T-cell (primary cell): ENCODE measurements at regions not wholly inside any gene's neighbourhood (a gene's known extent, or its start where the extent isn't known, plus 50 kb on each side); places are given as distances from the start of the nearest gene placed in this dataset.
"Not testable (repeated sequence)": the region's sequence is repeated elsewhere in the genome, so short reads cannot be mapped to it uniquely, and the experiment has no call there.

Experiments used
- ATAC-seq, 4 experiments: fragments of 200-7000 bp in 3 of 4; fragments of 150-1000 bp in 1 of 4; cut with Tn5 transposase; replicated peaks in 1 of 4; 1 replicate in 3 of 4; 2 replicates in 1 of 4; pipeline ENCODE4 v1.10.0; 2021; ENCODE audit warnings: moderate library complexity in 3 of 4, mild to moderate bottlenecking in 2 of 4, moderate number of reproducible peaks in 1 of 4
- CTCF ChIA-PET, 2 donors: fragments of 300-600 bp; sonication (Branson Sonifier 250); formaldehyde crosslinking; loops; one replicate each; lab custom pipeline; 2022; ENCODE audit warnings: antibody characterized with exemption in 2 of 2; lab: Charles Lee
- POLR2A ChIA-PET, 2 donors: fragments of 300-600 bp; sonication (Branson Sonifier 250); formaldehyde crosslinking; loops; one replicate each; lab custom pipeline; 2022; ENCODE audit warnings: antibody characterized with exemption in 2 of 2; lab: Charles Lee
- DNase-seq, 35 experiments: peaks; one replicate each; pipeline versions ENCODE4 v3.0.0 to v3.0.0-alpha.2; 2013 to 2023
- H3K27ac ChIP-seq: one replicate; pipeline ENCODE4 v1.5.1; 2013; ENCODE audit warnings: low read length
- H3K27me3 ChIP-seq, 2 experiments: replicated peaks in 1 of 2; 1 replicate in 1 of 2; 2 replicates in 1 of 2; pipeline versions ENCODE4 v1.6.1 to v1.7.0; 2013; ENCODE audit warnings: low read length in 1 of 2, mixed read lengths in 1 of 2; ENCODE audit not compliant: control insufficient read depth in 2 of 2, insufficient read depth in 2 of 2; ENCODE audit errors: extremely low read depth in 1 of 2
- H3K36me3 ChIP-seq, 2 donors: 1 replicate in 1 of 2; 2 replicates in 1 of 2; pipeline versions ENCODE4 v1.6.1 to v1.7.0; 2013; ENCODE audit warnings: low read length in 1 of 2; ENCODE audit not compliant: control insufficient read depth in 2 of 2, insufficient read depth in 1 of 2; ENCODE audit errors: extremely low read depth in 1 of 2
- H3K4me1 ChIP-seq, 2 experiments: 1 replicate in 1 of 2; 2 replicates in 1 of 2; pipeline versions ENCODE4 v1.6.1 to v1.7.0; 2013; ENCODE audit warnings: low read length in 2 of 2, mixed read lengths in 1 of 2; ENCODE audit not compliant: insufficient read depth in 2 of 2, control insufficient read depth in 1 of 2; ENCODE audit errors: extremely low read depth in 1 of 2
- H3K4me3 ChIP-seq, 2 donors: 1 replicate in 1 of 2; 2 replicates in 1 of 2; pipeline versions ENCODE4 v1.5.1 to v1.7.0; 2013; ENCODE audit warnings: mild to moderate bottlenecking in 2 of 2, low read length in 1 of 2, moderate library complexity in 1 of 2; ENCODE audit not compliant: control insufficient read depth in 1 of 2; ENCODE audit errors: extremely low read depth in 1 of 2
- H3K9me3 ChIP-seq: 2 replicates; pipeline ENCODE4 v1.7.0; 2013
- H3K27ac Mint-ChIP-seq, 2 donors: one replicate each; pipeline ENCODE4 v1.8.0; 2020 to 2021; ENCODE audit warnings: mild to moderate bottlenecking in 2 of 2, mixed read lengths in 2 of 2
- H3K27me3 Mint-ChIP-seq, 2 donors: one replicate each; pipeline ENCODE4 v1.8.0; 2021 to 2022; ENCODE audit warnings: mixed read lengths in 2 of 2
- H3K36me3 Mint-ChIP-seq: one replicate; pipeline ENCODE4 v1.8.0; 2021; ENCODE audit warnings: mixed read lengths
- H3K4me1 Mint-ChIP-seq, 3 donors: one replicate each; pipeline ENCODE4 v1.8.0; 2020 to 2022; ENCODE audit warnings: mixed read lengths in 3 of 3, mild to moderate bottlenecking in 1 of 3
- H3K4me3 Mint-ChIP-seq, 3 donors: one replicate each; pipeline ENCODE4 v1.8.0; 2020 to 2022; ENCODE audit warnings: mild to moderate bottlenecking in 3 of 3, mixed read lengths in 3 of 3, moderate library complexity in 3 of 3
- H3K9me3 Mint-ChIP-seq, 3 donors: one replicate each; pipeline ENCODE4 v1.8.0; 2020 to 2022; ENCODE audit warnings: mixed read lengths in 3 of 3
- WGBS: methylation state at CpG from one replicate; pipeline ENCODE4 v1.1.5; 2013; ENCODE audit warnings: missing lambda C conversion rate; ENCODE audit not compliant: insufficient coverage; 5-methylcytosine and 5-hydroxymethylcytosine counted together

- Histone ChIP-seq H3K9me3 (peaks cover 2% of the 10 kb centered on the region), H3K4me1 (no peaks in the 10 kb centered on the region), H3K27me3 (no peaks in the 10 kb centered on the region), H3K36me3 (no peaks in the 10 kb centered on the region), H3K4me3 (no peak overlapping the region), H3K27ac (no peak overlapping the region)
- Mint-ChIP-seq H3K4me1 (no peaks in the 10 kb centered on the region), H3K27ac (no peak overlapping the region), H3K4me3 (no peak overlapping the region), H3K27me3 (no peaks in the 10 kb centered on the region), H3K36me3 (no peaks in the 10 kb centered on the region), H3K9me3 (peaks cover 8 to 36% (median 26%) of the 10 kb centered on the region in 3 donors)
- DNase-seq (no peak), ATAC-seq (no peak)
- 97% methylated on average over 47 of the region's 54 CpGs for WGBS
- ChIA-PET CTCF (no interaction called here), POLR2A (interaction anchor here in 1 of 2 donors (0.6 kb wide), 1 partner anchor 8 kb away, joined by 4 read pairs; no protein-coding TSS in a partner anchor)
Observed at GRCh38 chr16:61128545-61129323, 907.5 kb downstream of the CDH8 start.

GRCh38 chr16:61105544-61105943, 930.7 kb downstream of the CDH8 start:
- 17% methylated on average over 1 of the region's 3 CpGs for WGBS
- Histone ChIP-seq H3K9me3 (peaks cover 3% of the 10 kb centered on the region), H3K27ac (no peak overlapping the region), H3K4me1 (no peaks in the 10 kb centered on the region), H3K36me3 (no peaks in the 10 kb centered on the region), H3K4me3 (no peak overlapping the region), H3K27me3 (no peaks in the 10 kb centered on the region)
- ATAC-seq = no peak
- CTCF ChIA-PET = no interaction called here
- H3K27ac Mint-ChIP-seq = no peak overlapping the region
- H3K4me3 Mint-ChIP-seq = no peak overlapping the region
- no peak for DNase-seq
- peaks cover 18 to 38% (median 20%) of the 10 kb centered on the region in 3 donors for H3K9me3 Mint-ChIP-seq
- H3K27me3 Mint-ChIP-seq = no peaks in the 10 kb centered on the region
- POLR2A ChIA-PET = no interaction called here
- H3K4me1 Mint-ChIP-seq = no peaks in the 10 kb centered on the region
- no peaks in the 10 kb centered on the region for H3K36me3 Mint-ChIP-seq

- Mint-ChIP-seq H3K27me3 (no peaks in the 10 kb centered on the region), H3K9me3 (peaks cover 25 to 44% (median 28%) of the 10 kb centered on the region in 3 donors), H3K4me3 (no peak overlapping the region), H3K4me1 (no peaks in the 10 kb centered on the region), H3K27ac (no peak overlapping the region), H3K36me3 (no peaks in the 10 kb centered on the region)
- Histone ChIP-seq H3K36me3 (no peaks in the 10 kb centered on the region), H3K27ac (no peak overlapping the region), H3K4me1 (no peaks in the 10 kb centered on the region), H3K9me3 (peaks cover 2% of the 10 kb centered on the region), H3K27me3 (no peaks in the 10 kb centered on the region), H3K4me3 (no peak overlapping the region)
- DNase-seq (no peak), ATAC-seq (no peak)
- POLR2A ChIA-PET = no interaction called here
- CTCF ChIA-PET = no interaction called here
- WGBS = no CpG with 5 or more reads among the region's 2 CpGs
Observed at GRCh38 chr16:61098505-61098904, 937.7 kb downstream of the CDH8 start.

- POLR2A ChIA-PET, ATAC-seq, H3K27me3 ChIP-seq, H3K4me1 ChIP-seq, H3K4me1 Mint-ChIP-seq, H3K36me3 Mint-ChIP-seq, H3K27ac Mint-ChIP-seq, H3K4me3 ChIP-seq, H3K9me3 ChIP-seq, H3K27ac ChIP-seq, DNase-seq, H3K36me3 ChIP-seq, H3K4me3 Mint-ChIP-seq, H3K27me3 Mint-ChIP-seq, CTCF ChIA-PET: not testable (repeated sequence)
- H3K9me3 Mint-ChIP-seq = peaks cover 27 to 52% (median 32%) of the 10 kb centered on the region in 3 donors
- 88% methylated on average over 7 of the region's 7 CpGs for WGBS
Observed at GRCh38 chr16:61091300-61091699, 944.9 kb downstream of the CDH8 start.

- no CpG with 5 or more reads among the region's 1 CpG for WGBS
- Mint-ChIP-seq H3K9me3 (peaks cover 11 to 25% (median 23%) of the 10 kb centered on the region in 3 donors), H3K27ac (no peak overlapping the region), H3K36me3 (no peaks in the 10 kb centered on the region), H3K27me3 (no peaks in the 10 kb centered on the region), H3K4me3 (no peak overlapping the region), H3K4me1 (no peaks in the 10 kb centered on the region)
- no peak overlapping the region for H3K27ac ChIP-seq
- ChIA-PET CTCF (no interaction called here), POLR2A (interaction anchor here in 1 of 2 donors (0.5 kb wide), 1 partner anchor 29 kb away, joined by 3 read pairs; no protein-coding TSS in a partner anchor)
- no peaks in the 10 kb centered on the region for H3K36me3 ChIP-seq
- no peaks in the 10 kb centered on the region for H3K9me3 ChIP-seq
- no peaks in the 10 kb centered on the region for H3K27me3 ChIP-seq
- H3K4me3 ChIP-seq = no peak overlapping the region
- DNase-seq = no peak
- no peaks in the 10 kb centered on the region for H3K4me1 ChIP-seq
- no peak for ATAC-seq
Observed at GRCh38 chr16:61083711-61084110, 952.5 kb downstream of the CDH8 start.

- no CpG with 5 or more reads among the region's 2 CpGs for WGBS
- Mint-ChIP-seq H3K4me1 (no peaks in the 10 kb centered on the region), H3K9me3 (peaks cover 10 to 35% (median 28%) of the 10 kb centered on the region in 3 donors), H3K27me3 (no peaks in the 10 kb centered on the region), H3K27ac (no peak overlapping the region), H3K4me3 (no peak overlapping the region), H3K36me3 (no peaks in the 10 kb centered on the region)
- POLR2A ChIA-PET = no interaction called here
- H3K4me3 ChIP-seq = no peak overlapping the region
- H3K27ac ChIP-seq = no peak overlapping the region
- no peaks in the 10 kb centered on the region for H3K27me3 ChIP-seq
- H3K4me1 ChIP-seq = no peaks in the 10 kb centered on the region
- CTCF ChIA-PET = no interaction called here
- no peaks in the 10 kb centered on the region for H3K36me3 ChIP-seq
- no peaks in the 10 kb centered on the region for H3K9me3 ChIP-seq
- ATAC-seq = no peak
- DNase-seq = no peak
Observed at GRCh38 chr16:61074324-61074723, 961.9 kb downstream of the CDH8 start.
